NB4 (cell line): ENCODE measurements at regions not wholly inside any gene's neighbourhood (a gene's known extent, or its start where the extent isn't known, plus 50 kb on each side); places are given as distances from the start of the nearest gene placed in this dataset.

Experiments
- POLR2A ChIP-seq: IDR thresholded peaks from 2 replicates; pipeline ENCODE4 v1.6.1; 2011; ENCODE audit warnings: mild to moderate bottlenecking; ENCODE audit not compliant: insufficient read length; ENCODE audit errors: extremely low read depth
- TF ChIP-seq, protein P1 (sequence below): IDR thresholded peaks from one replicate; pipeline ENCODE4 v1.5.1; 2012; ENCODE audit warnings: low read depth, low read length

DNA sequence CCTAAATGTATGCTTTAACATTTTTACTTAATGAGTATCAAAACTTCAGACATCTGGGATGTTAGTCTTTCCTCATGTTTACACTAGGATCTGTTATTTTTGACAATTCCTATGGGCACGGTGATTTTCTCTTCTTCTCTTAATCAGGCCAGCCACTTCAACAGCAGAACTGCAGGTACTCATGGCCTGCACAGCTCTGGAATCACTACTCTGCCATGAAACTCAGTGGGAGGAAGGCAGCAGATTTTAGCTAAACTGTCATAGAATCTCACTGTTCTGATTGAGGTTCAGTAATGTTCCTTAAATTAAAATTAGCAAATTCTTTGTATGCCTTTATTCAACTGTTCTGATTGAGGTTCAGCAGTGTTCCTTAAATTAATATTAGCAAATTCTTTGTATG is 1083.0 kb downstream of the SLITRK5 start:
- TF ChIP-seq POLR2A, result no peak
- TF ChIP-seq, protein P1, sequence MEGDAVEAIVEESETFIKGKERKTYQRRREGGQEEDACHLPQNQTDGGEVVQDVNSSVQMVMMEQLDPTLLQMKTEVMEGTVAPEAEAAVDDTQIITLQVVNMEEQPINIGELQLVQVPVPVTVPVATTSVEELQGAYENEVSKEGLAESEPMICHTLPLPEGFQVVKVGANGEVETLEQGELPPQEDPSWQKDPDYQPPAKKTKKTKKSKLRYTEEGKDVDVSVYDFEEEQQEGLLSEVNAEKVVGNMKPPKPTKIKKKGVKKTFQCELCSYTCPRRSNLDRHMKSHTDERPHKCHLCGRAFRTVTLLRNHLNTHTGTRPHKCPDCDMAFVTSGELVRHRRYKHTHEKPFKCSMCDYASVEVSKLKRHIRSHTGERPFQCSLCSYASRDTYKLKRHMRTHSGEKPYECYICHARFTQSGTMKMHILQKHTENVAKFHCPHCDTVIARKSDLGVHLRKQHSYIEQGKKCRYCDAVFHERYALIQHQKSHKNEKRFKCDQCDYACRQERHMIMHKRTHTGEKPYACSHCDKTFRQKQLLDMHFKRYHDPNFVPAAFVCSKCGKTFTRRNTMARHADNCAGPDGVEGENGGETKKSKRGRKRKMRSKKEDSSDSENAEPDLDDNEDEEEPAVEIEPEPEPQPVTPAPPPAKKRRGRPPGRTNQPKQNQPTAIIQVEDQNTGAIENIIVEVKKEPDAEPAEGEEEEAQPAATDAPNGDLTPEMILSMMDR, result no peak
